ENCODE measurements at regions not wholly inside any gene's neighbourhood (a gene's known extent, or its start where the extent isn't known, plus 50 kb on each side); places are given as distances from the start of the nearest gene placed in this dataset.
"Not testable (repeated sequence)": the region's sequence is repeated elsewhere in the genome, so short reads cannot be mapped to it uniquely, and the experiment has no call there.

DNA sequence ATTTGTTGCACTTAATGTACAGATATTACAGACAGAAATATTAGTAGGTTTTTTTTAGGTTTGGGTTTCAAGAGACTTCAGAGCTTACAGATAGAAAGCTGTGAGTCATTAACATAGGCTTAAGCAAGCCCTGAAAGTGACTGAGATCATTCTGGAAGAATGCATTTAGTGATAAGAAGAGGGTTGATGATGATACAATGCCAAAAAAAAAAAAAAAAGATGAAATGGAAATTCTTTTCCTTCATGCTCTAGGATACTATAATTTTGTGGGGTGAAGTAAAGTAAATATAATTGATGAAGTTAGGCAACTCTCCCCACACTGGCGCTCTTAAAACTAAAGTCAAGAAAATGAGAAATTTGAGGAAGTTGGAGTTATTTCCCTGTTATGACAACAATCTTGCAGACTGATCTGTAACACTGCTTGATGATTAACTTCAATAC is 169.4 kb upstream of the ZNF385D start:
- Histone ChIP-seq H3K27me3 (ENCODE audit: control insufficient read depth, insufficient read depth, low read length) (no peaks in the 10 kb centered on the region), H3K36me3 (ENCODE audit: control insufficient read depth, insufficient read depth, low read length) (no peaks in the 10 kb centered on the region), H3K9me3 (ENCODE audit: control insufficient read depth, insufficient read depth, low read length) (no peaks in the 10 kb centered on the region), H3K27ac (ENCODE audit: low read length) (no peak overlapping the region), H3K4me1 (ENCODE audit: control insufficient read depth, insufficient read depth, low read length) (no peaks in the 10 kb centered on the region), H3K4me3 (ENCODE audit: low read length) (no peak overlapping the region)
- Mint-ChIP-seq H3K9me3 (peaks cover 11 to 19% of the 10 kb centered on the region in 2 donors), H3K4me1 (no peaks in the 10 kb centered on the region), H3K27ac (no peak overlapping the region), H3K27me3 (ENCODE audit: low read depth in 2 of 2) (no peaks in the 10 kb centered on the region), H3K36me3 (no peaks in the 10 kb centered on the region), H3K4me3 (no peak overlapping the region)
- no peak for ATAC-seq
- TF ChIP-seq, protein P1, sequence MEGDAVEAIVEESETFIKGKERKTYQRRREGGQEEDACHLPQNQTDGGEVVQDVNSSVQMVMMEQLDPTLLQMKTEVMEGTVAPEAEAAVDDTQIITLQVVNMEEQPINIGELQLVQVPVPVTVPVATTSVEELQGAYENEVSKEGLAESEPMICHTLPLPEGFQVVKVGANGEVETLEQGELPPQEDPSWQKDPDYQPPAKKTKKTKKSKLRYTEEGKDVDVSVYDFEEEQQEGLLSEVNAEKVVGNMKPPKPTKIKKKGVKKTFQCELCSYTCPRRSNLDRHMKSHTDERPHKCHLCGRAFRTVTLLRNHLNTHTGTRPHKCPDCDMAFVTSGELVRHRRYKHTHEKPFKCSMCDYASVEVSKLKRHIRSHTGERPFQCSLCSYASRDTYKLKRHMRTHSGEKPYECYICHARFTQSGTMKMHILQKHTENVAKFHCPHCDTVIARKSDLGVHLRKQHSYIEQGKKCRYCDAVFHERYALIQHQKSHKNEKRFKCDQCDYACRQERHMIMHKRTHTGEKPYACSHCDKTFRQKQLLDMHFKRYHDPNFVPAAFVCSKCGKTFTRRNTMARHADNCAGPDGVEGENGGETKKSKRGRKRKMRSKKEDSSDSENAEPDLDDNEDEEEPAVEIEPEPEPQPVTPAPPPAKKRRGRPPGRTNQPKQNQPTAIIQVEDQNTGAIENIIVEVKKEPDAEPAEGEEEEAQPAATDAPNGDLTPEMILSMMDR (IDR thresholded peaks at IDR 0.05): no peak
- WGBS (ENCODE audit: insufficient coverage): 100% methylated on average over 1 of the region's 1 CpG
- intact Hi-C loops (cut with micrococcal nuclease): no loop called here
- no peak for DNase-seq

DNA sequence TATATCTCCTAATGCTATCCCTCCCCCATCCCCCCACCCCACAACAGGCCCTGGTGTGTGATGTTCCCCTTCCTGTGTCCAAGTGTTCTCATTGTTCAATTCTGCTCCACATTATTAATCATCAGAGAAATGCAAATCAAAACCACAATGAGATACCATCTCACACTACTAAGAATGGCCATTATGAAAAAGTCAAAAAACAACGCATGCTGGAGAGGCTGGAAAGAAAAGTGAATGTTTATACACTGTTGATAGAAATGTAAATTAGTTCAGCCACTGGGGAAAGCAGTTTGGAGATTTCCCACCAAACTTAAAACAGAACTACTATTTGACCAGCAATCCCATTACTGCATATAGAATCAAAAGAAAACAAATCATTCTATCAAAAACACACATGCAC is 172.1 kb upstream of the ZNF385D start:
- not testable (repeated sequence) for H3K27me3 Mint-ChIP-seq (ENCODE audit: low read depth in 2 of 2)

DNA sequence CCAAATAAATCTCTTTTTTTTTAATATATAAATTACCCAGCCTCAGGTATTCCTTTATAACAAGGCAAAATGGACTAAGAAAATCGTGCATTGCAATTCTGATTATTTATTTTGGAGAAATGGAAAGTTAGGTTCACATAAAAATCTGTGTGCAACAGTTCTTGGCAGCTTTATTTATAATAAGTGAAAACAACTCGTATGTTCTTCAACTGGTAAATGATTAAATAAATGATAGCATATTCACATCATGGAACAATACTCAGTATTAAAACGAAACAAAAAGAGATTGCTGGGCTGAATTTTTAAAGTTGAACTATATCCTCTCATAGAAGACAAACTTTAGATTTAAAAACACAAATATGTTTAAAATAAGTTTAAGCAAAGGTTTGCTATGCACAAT is 176.3 kb upstream of the ZNF385D start:
- DNase-seq (no peak), ATAC-seq (no peak)
- Mint-ChIP-seq H3K36me3 (peaks cover 12% of the 10 kb centered on the region), H3K9me3 (peaks cover 14 to 19% of the 10 kb centered on the region in 2 donors), H3K27me3 (ENCODE audit: low read depth in 2 of 2) (no peaks in the 10 kb centered on the region), H3K4me3 (no peak overlapping the region), H3K27ac (no peak overlapping the region), H3K4me1 (no peaks in the 10 kb centered on the region)
- no peak overlapping the region for H3K4me3 ChIP-seq (ENCODE audit: low read length)
- H3K27ac ChIP-seq (ENCODE audit: low read length): no peak overlapping the region
- WGBS (ENCODE audit: insufficient coverage): no CpG with 5 or more reads among the region's 3 CpGs
- intact Hi-C loops (cut with micrococcal nuclease): no loop called here
- no peaks in the 10 kb centered on the region for H3K4me1 ChIP-seq (ENCODE audit: control insufficient read depth, insufficient read depth, low read length)
- no peaks in the 10 kb centered on the region for H3K9me3 ChIP-seq (ENCODE audit: control insufficient read depth, insufficient read depth, low read length)
- H3K36me3 ChIP-seq (ENCODE audit: control insufficient read depth, insufficient read depth, low read length): no peaks in the 10 kb centered on the region
- no peaks in the 10 kb centered on the region for H3K27me3 ChIP-seq (ENCODE audit: control insufficient read depth, insufficient read depth, low read length)
- TF ChIP-seq, protein P1 (IDR thresholded peaks at IDR 0.05): no peak

More for the DNA sequence above, 172.1 kb upstream of the ZNF385D start:
- H3K4me1 ChIP-seq (ENCODE audit: control insufficient read depth, insufficient read depth, low read length); ATAC-seq; intact Hi-C loops (cut with micrococcal nuclease); H3K27me3 ChIP-seq (ENCODE audit: control insufficient read depth, insufficient read depth, low read length); H3K36me3 ChIP-seq (ENCODE audit: control insufficient read depth, insufficient read depth, low read length); H3K27ac Mint-ChIP-seq; H3K4me1 Mint-ChIP-seq; H3K9me3 ChIP-seq (ENCODE audit: control insufficient read depth, insufficient read depth, low read length); H3K36me3 Mint-ChIP-seq; H3K4me3 ChIP-seq (ENCODE audit: low read length); DNase-seq; H3K27ac ChIP-seq (ENCODE audit: low read length); H3K4me3 Mint-ChIP-seq: not testable (repeated sequence)
- H3K9me3 Mint-ChIP-seq: peaks cover 17 to 24% of the 10 kb centered on the region in 2 donors
- WGBS (ENCODE audit: insufficient coverage): 83% methylated on average over 1 of the region's 1 CpG

DNA sequence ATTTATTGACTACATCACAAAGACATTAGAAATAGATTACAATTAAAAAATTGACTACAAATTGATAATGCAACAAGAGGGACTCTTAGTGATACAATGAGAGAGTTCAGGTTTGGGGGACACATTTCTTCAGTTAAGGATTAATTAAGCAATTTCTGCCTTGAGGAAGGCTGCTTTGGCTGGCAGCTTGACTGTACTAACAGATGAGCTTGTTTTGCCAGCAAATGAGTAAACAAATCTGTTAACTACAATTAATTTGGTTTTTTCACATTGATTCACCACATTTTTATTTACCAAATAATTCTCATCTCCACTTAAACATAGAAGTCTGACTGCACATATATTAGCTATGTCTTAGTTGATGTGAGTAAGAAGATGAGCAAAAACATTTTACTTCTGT is 183.6 kb upstream of the ZNF385D start:
- Mint-ChIP-seq H3K27ac (no peak overlapping the region), H3K9me3 (peaks cover 11 to 14% of the 10 kb centered on the region in 2 donors), H3K27me3 (ENCODE audit: low read depth in 2 of 2) (no peaks in the 10 kb centered on the region), H3K4me3 (no peak overlapping the region), H3K36me3 (no peaks in the 10 kb centered on the region), H3K4me1 (no peaks in the 10 kb centered on the region)
- DNase-seq (no peak), ATAC-seq (no peak)
- H3K27me3 ChIP-seq (ENCODE audit: control insufficient read depth, insufficient read depth, low read length): no peaks in the 10 kb centered on the region
- intact Hi-C loops (cut with micrococcal nuclease): no loop called here
- no peaks in the 10 kb centered on the region for H3K4me1 ChIP-seq (ENCODE audit: control insufficient read depth, insufficient read depth, low read length)
- H3K4me3 ChIP-seq (ENCODE audit: low read length): no peak overlapping the region
- H3K9me3 ChIP-seq (ENCODE audit: control insufficient read depth, insufficient read depth, low read length): no peaks in the 10 kb centered on the region
- no peak overlapping the region for H3K27ac ChIP-seq (ENCODE audit: low read length)
- TF ChIP-seq, protein P1 (IDR thresholded peaks at IDR 0.05): no peak
- H3K36me3 ChIP-seq (ENCODE audit: control insufficient read depth, insufficient read depth, low read length): no peaks in the 10 kb centered on the region
